Progenitor cell of endocrine pancreas (in vitro differentiated cells): ENCODE measurements at regions not wholly inside any gene's neighbourhood (a gene's known extent, or its start where the extent isn't known, plus 50 kb on each side); places are given as distances from the start of the nearest gene placed in this dataset.

Experiments used
- DNase-seq: peaks from one replicate; pipeline ENCODE4 v3.0.0; 2021; ENCODE audit warnings: low spot score; ENCODE audit not compliant: unreplicated experiment
- H3K27ac Mint-ChIP-seq: 2 replicates; pipeline ENCODE4 v1.8.0; 2021; ENCODE audit warnings: mild to moderate bottlenecking, moderate library complexity, mixed read lengths
- H3K27me3 Mint-ChIP-seq: 2 replicates; pipeline ENCODE4 v1.8.0; 2021; ENCODE audit warnings: mixed read lengths
- H3K36me3 Mint-ChIP-seq: 2 replicates; pipeline ENCODE4 v1.8.0; 2022; ENCODE audit warnings: mixed read lengths; ENCODE audit not compliant: insufficient read depth
- H3K4me1 Mint-ChIP-seq: 2 replicates; pipeline ENCODE4 v1.8.0; 2021; ENCODE audit warnings: low read depth, mixed read lengths
- H3K4me3 Mint-ChIP-seq: 2 replicates; pipeline ENCODE4 v1.8.0; 2021; ENCODE audit warnings: low read depth, mild to moderate bottlenecking, moderate library complexity, mixed read lengths
- H3K9me3 Mint-ChIP-seq: 2 replicates; pipeline ENCODE4 v1.8.0; 2021; ENCODE audit warnings: low read depth, mixed read lengths
- TF ChIP-seq, protein P1 (sequence below): fragments of 200-600 bp; sonication (generic); IDR thresholded peaks from one replicate; pipeline ENCODE4 v1.5.0; 2021; ENCODE audit warnings: antibody characterized with exemption, mild to moderate bottlenecking; ENCODE audit not compliant: unreplicated experiment

DNA sequence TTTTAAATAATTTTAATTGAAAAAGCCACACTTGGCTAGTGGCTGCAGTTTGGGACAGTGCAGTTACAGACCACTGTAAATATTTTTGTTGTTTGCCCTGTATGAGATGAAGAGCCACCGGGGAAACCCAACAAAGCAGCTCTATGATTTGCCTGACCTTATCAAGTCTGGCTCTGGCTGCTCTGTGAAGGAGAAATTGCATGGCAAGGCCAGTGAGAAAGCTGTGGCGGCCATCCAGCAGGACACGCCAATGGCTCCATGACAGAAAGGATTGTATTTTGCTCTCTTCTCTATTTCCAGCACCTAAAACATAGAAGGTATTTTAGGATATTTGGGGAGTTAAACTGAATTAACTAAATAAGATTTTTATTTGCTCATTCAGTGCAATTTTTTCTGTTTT, 330.0 kb upstream of the DYNLRB2 start:
- Mint-ChIP-seq H3K27me3 (peaks cover 3% of the 10 kb centered on the region), H3K9me3 (peaks cover 3% of the 10 kb centered on the region), H3K4me3 (no peak overlapping the region), H3K27ac (no peak overlapping the region), H3K4me1 (no peaks in the 10 kb centered on the region), H3K36me3 (no peaks in the 10 kb centered on the region)
- TF ChIP-seq, protein P1, sequence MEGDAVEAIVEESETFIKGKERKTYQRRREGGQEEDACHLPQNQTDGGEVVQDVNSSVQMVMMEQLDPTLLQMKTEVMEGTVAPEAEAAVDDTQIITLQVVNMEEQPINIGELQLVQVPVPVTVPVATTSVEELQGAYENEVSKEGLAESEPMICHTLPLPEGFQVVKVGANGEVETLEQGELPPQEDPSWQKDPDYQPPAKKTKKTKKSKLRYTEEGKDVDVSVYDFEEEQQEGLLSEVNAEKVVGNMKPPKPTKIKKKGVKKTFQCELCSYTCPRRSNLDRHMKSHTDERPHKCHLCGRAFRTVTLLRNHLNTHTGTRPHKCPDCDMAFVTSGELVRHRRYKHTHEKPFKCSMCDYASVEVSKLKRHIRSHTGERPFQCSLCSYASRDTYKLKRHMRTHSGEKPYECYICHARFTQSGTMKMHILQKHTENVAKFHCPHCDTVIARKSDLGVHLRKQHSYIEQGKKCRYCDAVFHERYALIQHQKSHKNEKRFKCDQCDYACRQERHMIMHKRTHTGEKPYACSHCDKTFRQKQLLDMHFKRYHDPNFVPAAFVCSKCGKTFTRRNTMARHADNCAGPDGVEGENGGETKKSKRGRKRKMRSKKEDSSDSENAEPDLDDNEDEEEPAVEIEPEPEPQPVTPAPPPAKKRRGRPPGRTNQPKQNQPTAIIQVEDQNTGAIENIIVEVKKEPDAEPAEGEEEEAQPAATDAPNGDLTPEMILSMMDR = no peak
- no peak for DNase-seq

DNA sequence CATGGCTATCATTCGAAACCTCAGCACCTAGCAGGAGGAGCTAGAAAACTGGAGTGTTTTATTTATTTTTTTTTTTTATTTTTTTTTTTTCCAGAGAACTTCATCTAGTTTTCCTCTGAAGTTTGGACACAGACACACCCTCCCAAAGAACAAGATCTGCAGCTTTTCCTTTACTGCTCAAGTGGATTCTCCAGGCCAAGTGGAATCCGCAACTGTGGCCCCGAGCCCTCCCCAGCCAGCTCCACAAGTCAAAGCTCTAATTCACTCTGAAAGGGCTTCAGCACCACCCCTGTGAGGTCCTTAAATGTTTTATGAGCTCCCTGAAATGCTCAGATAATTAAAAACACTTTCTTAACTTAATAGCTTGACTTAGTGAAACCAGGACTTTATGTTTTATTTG, 332.1 kb upstream of the DYNLRB2 start:
- Mint-ChIP-seq H3K27ac (no peak overlapping the region), H3K36me3 (no peaks in the 10 kb centered on the region), H3K27me3 (peaks cover 12% of the 10 kb centered on the region), H3K4me3 (no peak overlapping the region), H3K4me1 (no peaks in the 10 kb centered on the region), H3K9me3 (no peaks in the 10 kb centered on the region)
- TF ChIP-seq, protein P1 = no peak
- no peak for DNase-seq

DNA sequence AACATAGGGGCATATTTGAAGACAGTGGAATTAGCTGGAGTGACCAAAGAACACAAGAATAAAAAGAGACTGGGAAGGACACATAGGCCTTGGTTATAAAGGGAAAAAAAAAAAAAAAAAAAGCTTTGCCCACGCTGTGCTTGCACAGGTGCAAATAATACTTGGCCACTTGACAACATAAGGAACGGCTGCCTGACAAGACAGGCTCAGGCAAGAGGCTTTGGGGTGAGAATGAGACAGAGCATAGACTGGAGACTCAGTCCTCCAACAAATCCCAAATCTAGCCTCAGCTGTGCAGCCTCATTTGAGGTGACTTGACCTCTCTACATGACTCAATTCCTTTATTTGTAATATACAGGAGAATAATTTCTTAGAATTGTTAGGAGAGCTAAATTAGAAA, 332.8 kb upstream of the DYNLRB2 start:
- TF ChIP-seq, protein P1 = no peak
- H3K36me3 Mint-ChIP-seq = no peaks in the 10 kb centered on the region
- peaks cover 10% of the 10 kb centered on the region for H3K27me3 Mint-ChIP-seq
- H3K27ac Mint-ChIP-seq = no peak overlapping the region
- DNase-seq = no peak
- H3K4me3 Mint-ChIP-seq = no peak overlapping the region
- no peaks in the 10 kb centered on the region for H3K4me1 Mint-ChIP-seq
- H3K9me3 Mint-ChIP-seq = no peaks in the 10 kb centered on the region

DNA sequence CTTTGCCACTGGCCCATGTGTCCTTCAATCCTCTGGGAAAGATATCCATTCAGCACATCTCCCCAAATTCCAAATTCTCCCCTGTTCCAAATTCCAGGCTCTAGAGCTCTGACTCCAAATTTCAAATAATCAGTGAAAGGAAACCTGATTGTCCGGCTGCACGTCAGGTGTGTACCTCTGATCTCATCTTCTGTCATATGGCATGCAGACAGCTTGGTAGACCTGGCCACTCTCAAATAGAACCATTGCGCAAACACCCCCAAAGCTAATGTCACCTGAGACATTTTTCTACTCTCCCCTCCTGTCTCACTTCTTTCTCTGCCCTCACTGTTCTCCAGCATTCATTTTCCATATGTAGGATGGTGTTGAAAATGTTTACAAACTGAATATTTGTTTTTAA, 337.0 kb upstream of the DYNLRB2 start:
- no peak for DNase-seq
- Mint-ChIP-seq H3K27ac (no peak overlapping the region), H3K9me3 (no peaks in the 10 kb centered on the region), H3K4me1 (no peaks in the 10 kb centered on the region), H3K36me3 (no peaks in the 10 kb centered on the region), H3K27me3 (peaks cover 15% of the 10 kb centered on the region), H3K4me3 (no peak overlapping the region)
- TF ChIP-seq, protein P1 = no peak

DNA sequence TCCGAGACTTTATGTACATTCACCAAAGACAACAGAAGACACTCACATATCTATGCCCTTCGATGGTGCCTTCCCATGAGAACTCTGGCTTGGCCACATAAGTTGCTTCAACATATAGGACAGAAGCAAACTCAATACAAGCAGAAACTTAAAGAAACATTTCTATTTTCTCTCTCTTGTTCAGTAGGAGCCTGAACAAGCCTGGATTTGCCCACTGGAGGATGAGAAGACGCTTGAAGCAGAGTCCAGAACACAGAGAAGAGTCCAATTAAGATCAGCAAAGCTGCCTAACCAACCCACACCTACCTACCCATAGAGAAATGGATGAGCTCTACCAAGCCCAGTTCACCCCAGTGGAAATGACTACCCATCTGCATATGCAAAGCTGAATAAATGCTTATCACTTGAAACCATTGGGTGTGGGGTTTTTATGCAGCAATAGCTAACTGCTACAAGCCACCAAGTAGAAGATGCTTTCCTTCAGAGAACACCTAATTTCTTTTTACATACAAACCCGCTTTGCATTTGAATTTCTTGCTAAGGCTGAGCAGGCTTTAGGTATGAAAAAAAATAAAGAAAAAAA, 337.9 kb upstream of the DYNLRB2 start:
- TF ChIP-seq, protein P1 = no peak
- H3K9me3 Mint-ChIP-seq = no peaks in the 10 kb centered on the region
- no peaks in the 10 kb centered on the region for H3K4me1 Mint-ChIP-seq
- H3K27me3 Mint-ChIP-seq = peaks cover 15% of the 10 kb centered on the region
- H3K36me3 Mint-ChIP-seq = no peaks in the 10 kb centered on the region
- DNase-seq = no peak
- H3K4me3 Mint-ChIP-seq = no peak overlapping the region
- no peak overlapping the region for H3K27ac Mint-ChIP-seq
